SU-DHL-6 (cell line): ENCODE measurements at regions not wholly inside any gene's neighbourhood (a gene's known extent, or its start where the extent isn't known, plus 50 kb on each side); places are given as distances from the start of the nearest gene placed in this dataset.

Experiments used
- CTCF ChIP-seq: fragments of 200-600 bp; sonication (generic); IDR thresholded peaks from one replicate; pipeline ENCODE4 v1.5.1; 2017; ENCODE audit warnings: antibody characterized with exemption, mild to moderate bottlenecking, low read length, moderate library complexity; ENCODE audit not compliant: insufficient read depth, poor library complexity, severe bottlenecking
- EZH2phosphoT487 ChIP-seq: fragments of 200-600 bp; sonication (generic), shearing (Covaris generic); conservative IDR thresholded peaks from 2 replicates; pipeline ENCODE4 v1.6.1; 2018; ENCODE audit warnings: mild to moderate bottlenecking, antibody characterized with exemption, low read length, moderate library complexity, mixed read lengths

GRCh38 chr6:50239853-50240252 is 190.1 kb upstream of the DEFB112 start:
- TF ChIP-seq CTCF (no peak), EZH2phosphoT487 (no peak)
